WTC11 (cell line): ENCODE measurements at regions not wholly inside any gene's neighbourhood (a gene's known extent, or its start where the extent isn't known, plus 50 kb on each side); places are given as distances from the start of the nearest gene placed in this dataset.

Experiments used
- ATAC-seq: fragments of 200-7000 bp; cut with Tn5 transposase; 2 replicates; pipeline ENCODE4 v1.10.0; 2021; ENCODE audit warnings: mild to moderate bottlenecking, moderate library complexity
- CTCF ChIA-PET: fragments of 300-600 bp; sonication (Branson Sonifier 250); formaldehyde crosslinking; loops from one replicate; lab custom pipeline; 2021; ENCODE audit warnings: antibody characterized with exemption; lab: Charles Lee
- POLR2A ChIA-PET: fragments of 350-600 bp; sonication (Branson Sonifier 250); formaldehyde crosslinking; loops from one replicate; lab custom pipeline; 2021; ENCODE audit warnings: antibody characterized with exemption; lab: Charles Lee
- DNase-seq: peaks from one replicate; pipeline ENCODE4 v3.0.0; 2021; ENCODE audit warnings: low spot score
- H3K27ac Mint-ChIP-seq: 2 replicates; pipeline ENCODE4 v1.8.0; 2021; ENCODE audit warnings: mixed read lengths
- H3K27me3 Mint-ChIP-seq: 2 replicates; pipeline ENCODE4 v1.8.0; 2021; ENCODE audit warnings: low read depth, mild to moderate bottlenecking, moderate library complexity, mixed read lengths
- H3K36me3 Mint-ChIP-seq: 2 replicates; pipeline ENCODE4 v1.8.0; 2021; ENCODE audit warnings: mixed read lengths
- H3K4me1 Mint-ChIP-seq: 2 replicates; pipeline ENCODE4 v1.8.0; 2022; ENCODE audit warnings: mixed read lengths
- H3K4me3 Mint-ChIP-seq: 2 replicates; pipeline ENCODE4 v1.8.0; 2021; ENCODE audit warnings: mild to moderate bottlenecking, moderate library complexity, mixed read lengths
- H3K9me3 Mint-ChIP-seq: 2 replicates; pipeline ENCODE4 v1.8.0; 2021; ENCODE audit warnings: mixed read lengths
- AFF4 ChIP-seq: sonication (generic); formaldehyde crosslinking; IDR thresholded peaks from 2 replicates; pipeline ENCODE4 v1.8.1; 2023; ENCODE audit warnings: mild to moderate bottlenecking, missing genetic modification reagents, borderline replicate concordance
- CREB1 ChIP-seq: sonication (generic); formaldehyde crosslinking; IDR thresholded peaks from 2 replicates; pipeline ENCODE4 v1.8.0; 2023; ENCODE audit warnings: mild to moderate bottlenecking, missing genetic modification reagents
- ELF4 ChIP-seq: sonication (generic); formaldehyde crosslinking; IDR thresholded peaks from 2 replicates; pipeline ENCODE4 v1.8.1; 2022; ENCODE audit warnings: low read depth, mild to moderate bottlenecking, moderate library complexity, missing genetic modification reagents
- ETV6 ChIP-seq: sonication (generic); formaldehyde crosslinking; IDR thresholded peaks from 2 replicates; pipeline ENCODE4 v1.8.1; 2022; ENCODE audit warnings: mild to moderate bottlenecking, missing genetic modification reagents
- FOXK1 ChIP-seq: sonication (generic); formaldehyde crosslinking; IDR thresholded peaks from 2 replicates; pipeline ENCODE4 v1.8.0; 2022; ENCODE audit warnings: mild to moderate bottlenecking, moderate library complexity, missing genetic modification reagents
- FOXP1 ChIP-seq: sonication (generic); formaldehyde crosslinking; IDR thresholded peaks from 2 replicates; pipeline ENCODE4 v1.8.0; 2022; ENCODE audit warnings: missing genetic modification reagents, mild to moderate bottlenecking, moderate library complexity, borderline replicate concordance
- GABPB1 ChIP-seq: sonication (generic); formaldehyde crosslinking; IDR thresholded peaks from 2 replicates; pipeline ENCODE4 v1.8.1; 2023; ENCODE audit warnings: mild to moderate bottlenecking, missing genetic modification reagents
- MYBL2 ChIP-seq: sonication (generic); formaldehyde crosslinking; IDR thresholded peaks from 2 replicates; pipeline ENCODE4 v1.8.1; 2023; ENCODE audit warnings: mild to moderate bottlenecking, moderate library complexity, missing genetic modification reagents
- SMAD4 ChIP-seq: sonication (generic); formaldehyde crosslinking; IDR thresholded peaks from 2 replicates; pipeline ENCODE4 v1.8.0; 2022; ENCODE audit warnings: mild to moderate bottlenecking, missing genetic modification reagents
- TEAD4 ChIP-seq: sonication (generic); formaldehyde crosslinking; IDR thresholded peaks from 2 replicates; pipeline ENCODE4 v1.8.0; 2022; ENCODE audit warnings: mild to moderate bottlenecking, missing genetic modification reagents
- ZNF138 ChIP-seq: sonication (generic); formaldehyde crosslinking; conservative IDR thresholded peaks from 2 replicates; pipeline ENCODE4 v1.8.1; 2022; ENCODE audit warnings: mild to moderate bottlenecking, moderate library complexity, missing genetic modification reagents
- ZNF317 ChIP-seq: sonication (generic); formaldehyde crosslinking; IDR thresholded peaks from 2 replicates; pipeline ENCODE4 v1.8.1; 2023; ENCODE audit warnings: low read depth, mild to moderate bottlenecking, moderate library complexity, missing genetic modification reagents, borderline replicate concordance
- ZNF396 ChIP-seq: fragments of 250-450 bp; sonication (Bioruptor Pico); IDR thresholded peaks from 2 replicates; pipeline ENCODE4 v1.8.0; 2021; ENCODE audit warnings: mild to moderate bottlenecking, moderate library complexity, borderline replicate concordance
- ZNF416 ChIP-seq: fragments of 250-450 bp; sonication (Bioruptor Pico); IDR thresholded peaks from 2 replicates; pipeline ENCODE4 v1.9.0; 2021; ENCODE audit warnings: mild to moderate bottlenecking, inconsistent platforms
- TF ChIP-seq, protein P1 (sequence below): fragments of 250-450 bp; sonication (Bioruptor Pico); conservative IDR thresholded peaks from 2 replicates; pipeline ENCODE4 v1.9.0; 2021; ENCODE audit warnings: mild to moderate bottlenecking
- TF ChIP-seq, protein P2 (sequence below): fragments of 200-600 bp; IDR thresholded peaks from 2 replicates; pipeline ENCODE4 v1.8.0; 2022; ENCODE audit warnings: antibody characterized with exemption
- TF ChIP-seq, protein P3 (sequence below): sonication (generic); formaldehyde crosslinking; IDR thresholded peaks from 2 replicates; pipeline ENCODE4 v1.8.1; 2022; ENCODE audit warnings: low read depth, mild to moderate bottlenecking, moderate library complexity, missing genetic modification reagents, borderline replicate concordance

DNA sequence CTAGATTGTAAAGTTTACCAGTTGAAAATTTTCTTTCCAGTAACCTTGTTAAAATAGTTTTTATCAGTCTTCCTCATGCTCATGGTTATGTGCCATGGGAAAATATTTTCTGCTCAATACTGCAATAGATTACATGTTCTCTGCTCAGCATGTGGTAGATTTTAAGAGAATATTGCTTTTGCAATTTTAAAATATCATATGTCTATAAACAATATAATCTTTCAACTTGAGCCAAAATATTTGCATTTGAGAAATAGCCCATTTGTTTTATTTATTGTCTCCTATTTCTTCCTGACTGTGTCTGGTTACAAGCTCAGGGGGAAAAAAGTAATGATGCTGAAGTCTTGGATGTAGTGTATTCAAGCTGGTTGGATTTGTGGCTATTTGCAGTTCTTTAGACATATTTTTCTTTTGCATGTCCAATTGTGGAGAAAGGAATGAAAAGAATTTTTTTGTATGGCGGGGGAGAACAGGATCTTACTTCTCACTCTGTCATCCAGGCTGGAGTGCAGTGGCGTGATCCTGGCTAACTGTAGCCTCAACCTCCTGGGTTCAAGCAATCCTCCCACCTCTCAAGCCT, 342.6 kb upstream of the NAV3 start:
- H3K36me3 Mint-ChIP-seq, result peaks cover 15% of the 10 kb centered on the region
- CTCF ChIA-PET, result no interaction called here
- no peak overlapping the region for H3K4me3 Mint-ChIP-seq
- no peak for DNase-seq
- no peak for TF ChIP-seq MYBL2
- TF ChIP-seq, protein P1, sequence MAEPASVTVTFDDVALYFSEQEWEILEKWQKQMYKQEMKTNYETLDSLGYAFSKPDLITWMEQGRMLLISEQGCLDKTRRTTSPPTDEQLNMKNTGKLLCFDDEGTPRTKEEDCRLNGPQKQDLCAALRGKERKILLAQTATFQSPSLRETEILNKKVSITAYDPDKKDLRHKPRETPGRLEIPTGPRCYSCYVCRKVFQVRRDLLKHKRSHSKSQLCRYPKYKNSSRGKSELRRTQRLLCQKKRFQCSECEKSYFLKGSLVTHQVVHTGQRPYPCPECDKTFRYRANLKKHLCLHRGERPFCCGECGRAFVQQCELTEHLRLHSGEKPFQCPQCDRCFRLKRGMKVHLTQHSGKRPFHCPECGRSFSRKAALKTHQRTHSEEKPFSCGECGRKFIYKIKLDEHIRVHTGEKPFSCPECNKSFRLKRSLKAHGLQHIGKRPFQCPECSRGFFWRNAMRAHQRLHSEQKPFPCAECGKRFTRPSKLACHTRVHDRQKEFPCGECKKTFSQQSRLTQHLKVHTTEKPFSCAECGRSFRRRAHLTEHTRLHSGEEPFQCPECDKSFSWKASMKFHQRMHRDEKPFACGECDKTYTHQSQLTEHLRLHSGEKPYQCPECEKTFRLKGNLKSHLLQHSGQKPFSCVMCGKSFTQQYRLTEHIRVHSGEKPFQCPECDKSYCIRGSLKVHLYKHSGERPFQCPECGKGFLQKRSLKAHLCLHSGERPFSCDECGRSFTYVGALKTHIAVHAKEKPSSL (CRISPR knock-in tag), result no peak
- no peak for TF ChIP-seq ZNF396 (CRISPR knock-in tag)
- TF ChIP-seq ZNF138 (CRISPR knock-in tag), result no peak
- TF ChIP-seq, protein P2, sequence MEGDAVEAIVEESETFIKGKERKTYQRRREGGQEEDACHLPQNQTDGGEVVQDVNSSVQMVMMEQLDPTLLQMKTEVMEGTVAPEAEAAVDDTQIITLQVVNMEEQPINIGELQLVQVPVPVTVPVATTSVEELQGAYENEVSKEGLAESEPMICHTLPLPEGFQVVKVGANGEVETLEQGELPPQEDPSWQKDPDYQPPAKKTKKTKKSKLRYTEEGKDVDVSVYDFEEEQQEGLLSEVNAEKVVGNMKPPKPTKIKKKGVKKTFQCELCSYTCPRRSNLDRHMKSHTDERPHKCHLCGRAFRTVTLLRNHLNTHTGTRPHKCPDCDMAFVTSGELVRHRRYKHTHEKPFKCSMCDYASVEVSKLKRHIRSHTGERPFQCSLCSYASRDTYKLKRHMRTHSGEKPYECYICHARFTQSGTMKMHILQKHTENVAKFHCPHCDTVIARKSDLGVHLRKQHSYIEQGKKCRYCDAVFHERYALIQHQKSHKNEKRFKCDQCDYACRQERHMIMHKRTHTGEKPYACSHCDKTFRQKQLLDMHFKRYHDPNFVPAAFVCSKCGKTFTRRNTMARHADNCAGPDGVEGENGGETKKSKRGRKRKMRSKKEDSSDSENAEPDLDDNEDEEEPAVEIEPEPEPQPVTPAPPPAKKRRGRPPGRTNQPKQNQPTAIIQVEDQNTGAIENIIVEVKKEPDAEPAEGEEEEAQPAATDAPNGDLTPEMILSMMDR, result no peak
- TF ChIP-seq, protein P3, sequence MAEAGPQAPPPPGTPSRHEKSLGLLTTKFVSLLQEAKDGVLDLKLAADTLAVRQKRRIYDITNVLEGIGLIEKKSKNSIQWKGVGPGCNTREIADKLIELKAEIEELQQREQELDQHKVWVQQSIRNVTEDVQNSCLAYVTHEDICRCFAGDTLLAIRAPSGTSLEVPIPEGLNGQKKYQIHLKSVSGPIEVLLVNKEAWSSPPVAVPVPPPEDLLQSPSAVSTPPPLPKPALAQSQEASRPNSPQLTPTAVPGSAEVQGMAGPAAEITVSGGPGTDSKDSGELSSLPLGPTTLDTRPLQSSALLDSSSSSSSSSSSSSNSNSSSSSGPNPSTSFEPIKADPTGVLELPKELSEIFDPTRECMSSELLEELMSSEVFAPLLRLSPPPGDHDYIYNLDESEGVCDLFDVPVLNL (CRISPR knock-in tag), result no peak
- no peak for TF ChIP-seq SMAD4 (CRISPR knock-in tag)
- no peak for TF ChIP-seq GABPB1 (CRISPR knock-in tag)
- TF ChIP-seq ZNF416 (CRISPR knock-in tag), result no peak
- no peak for TF ChIP-seq AFF4 (CRISPR knock-in tag)
- no peak for TF ChIP-seq TEAD4 (CRISPR knock-in tag)
- no peak for TF ChIP-seq FOXK1 (CRISPR knock-in tag)
- peaks cover 30% of the 10 kb centered on the region for H3K4me1 Mint-ChIP-seq
- H3K27me3 Mint-ChIP-seq, result no peaks in the 10 kb centered on the region
- H3K27ac Mint-ChIP-seq, result no peak overlapping the region
- no peak for ATAC-seq
- peaks cover 21% of the 10 kb centered on the region for H3K9me3 Mint-ChIP-seq
- POLR2A ChIA-PET, result no interaction called here

DNA sequence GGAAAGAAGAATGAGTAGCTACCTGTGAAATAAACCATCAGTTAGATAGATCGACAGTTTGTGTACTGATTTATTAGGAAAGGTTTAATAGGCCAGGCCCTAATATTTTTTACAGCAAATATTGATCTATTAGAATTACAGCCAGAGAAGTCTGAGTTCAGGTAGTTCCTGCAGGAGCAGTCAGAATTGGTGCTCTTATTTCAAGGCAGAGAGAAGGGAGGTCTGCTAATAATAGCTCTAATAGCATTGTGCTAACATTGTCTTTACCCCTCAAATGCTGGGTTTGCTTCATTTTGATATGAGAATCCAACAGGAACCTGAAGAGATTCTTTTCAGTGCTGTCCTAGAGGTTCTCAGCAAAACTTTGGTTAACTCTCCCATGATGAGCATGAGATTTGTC, 343.8 kb upstream of the NAV3 start:
- Mint-ChIP-seq H3K36me3 (peaks cover 15% of the 10 kb centered on the region), H3K27ac (no peak overlapping the region), H3K4me1 (peaks cover 30% of the 10 kb centered on the region), H3K27me3 (no peaks in the 10 kb centered on the region), H3K4me3 (no peak overlapping the region), H3K9me3 (peaks cover 19% of the 10 kb centered on the region)
- no peak for ATAC-seq
- DNase-seq, result no peak
- ChIA-PET CTCF (interaction anchor here (1.4 kb wide), 1 partner anchor 476 kb away, joined by 4 read pairs; no protein-coding TSS in a partner anchor), POLR2A (no interaction called here)
- no peak for TF ChIP-seq FOXP1
- no peak for TF ChIP-seq ETV6 (CRISPR knock-in tag)
- TF ChIP-seq ELF4 (CRISPR knock-in tag), result no peak
- TF ChIP-seq ZNF317 (CRISPR knock-in tag), result no peak
- no peak for TF ChIP-seq CREB1 (CRISPR knock-in tag)
- TF ChIP-seq, protein P2, result no peak
